HEK293T (cell line): ENCODE measurements at regions not wholly inside any gene's neighbourhood (a gene's known extent, or its start where the extent isn't known, plus 50 kb on each side); places are given as distances from the start of the nearest gene placed in this dataset.

Source experiments
- CTCF ChIA-PET: fragments of 350-600 bp; formaldehyde crosslinking; extraction: SDS; loops from one replicate; lab custom pipeline; 2021; ENCODE audit warnings: antibody characterized with exemption, inconsistent platforms; lab: Yijun Ruan, JAX
- POLR2A ChIA-PET: fragments of 350-600 bp; formaldehyde crosslinking; extraction: SDS; loops from one replicate; lab custom pipeline; 2020; ENCODE audit warnings: antibody characterized with exemption, inconsistent platforms; lab: Yijun Ruan, JAX
- DNase-seq: peaks from one replicate; pipeline ENCODE4 v3.0.0; 2012; ENCODE audit warnings: mixed read lengths; ENCODE audit errors: extremely low spot score
- ARNT ChIP-seq: fragments of 450-650 bp; IDR thresholded peaks from 2 replicates; pipeline ENCODE4 v1.6.1; 2017; ENCODE audit warnings: mild to moderate bottlenecking
- BHLHE40 ChIP-seq: fragments of 450-650 bp; IDR thresholded peaks from 2 replicates; pipeline ENCODE4 v1.6.1; 2016; ENCODE audit warnings: mild to moderate bottlenecking, moderate library complexity, borderline replicate concordance
- CTBP1 ChIP-seq: fragments of 450-650 bp; IDR thresholded peaks from 2 replicates; pipeline ENCODE4 v1.6.1; 2016; ENCODE audit warnings: borderline replicate concordance
- ELF4 ChIP-seq: fragments of 450-650 bp; IDR thresholded peaks from 2 replicates; pipeline ENCODE4 v1.6.1; 2017; ENCODE audit warnings: antibody characterized with exemption
- FOXA1 ChIP-seq: fragments of 450-650 bp; IDR thresholded peaks from 2 replicates; pipeline ENCODE4 v1.6.1; 2016; ENCODE audit warnings: mild to moderate bottlenecking
- FOXK2 ChIP-seq: fragments of 450-650 bp; IDR thresholded peaks from 2 replicates; pipeline ENCODE4 v1.6.1; 2016; ENCODE audit warnings: mild to moderate bottlenecking
- FOXM1 ChIP-seq: fragments of 450-650 bp; IDR thresholded peaks from 2 replicates; pipeline ENCODE4 v1.6.1; 2017; ENCODE audit warnings: mild to moderate bottlenecking, borderline replicate concordance
- HDGF ChIP-seq: fragments of 450-650 bp; IDR thresholded peaks from 2 replicates; pipeline ENCODE4 v1.6.1; 2017; ENCODE audit warnings: antibody characterized with exemption, borderline replicate concordance
- L3MBTL2 ChIP-seq: fragments of 450-650 bp; conservative IDR thresholded peaks from 2 replicates; pipeline ENCODE4 v1.6.1; 2016; ENCODE audit warnings: mild to moderate bottlenecking
- LEF1 ChIP-seq: fragments of 450-650 bp; IDR thresholded peaks from 2 replicates; pipeline ENCODE4 v1.6.1; 2017; ENCODE audit warnings: mild to moderate bottlenecking, borderline replicate concordance
- NFRKB ChIP-seq: fragments of 450-650 bp; IDR thresholded peaks from 2 replicates; pipeline ENCODE4 v1.6.1; 2016; ENCODE audit warnings: mild to moderate bottlenecking, moderate library complexity
- SP1 ChIP-seq: fragments of 450-650 bp; IDR thresholded peaks from 2 replicates; pipeline ENCODE4 v1.6.1; 2017
- SUZ12 ChIP-seq: fragments of 450-650 bp; IDR thresholded peaks from 2 replicates; pipeline ENCODE4 v1.6.1; 2016; ENCODE audit warnings: mild to moderate bottlenecking
- TARDBP ChIP-seq: fragments of 450-650 bp; IDR thresholded peaks from 2 replicates; pipeline ENCODE4 v1.6.1; 2016
- ZNF384 ChIP-seq: fragments of 450-650 bp; IDR thresholded peaks from 2 replicates; pipeline ENCODE4 v1.6.1; 2016
- TF ChIP-seq, protein P1 (sequence below): fragments of 450-650 bp; IDR thresholded peaks from 2 replicates; pipeline ENCODE4 v1.6.1; 2016

GRCh38 chr1:30814292-30814691 lies 56.7 kb upstream of the LAPTM5 start:
- no peak for DNase-seq
- ChIA-PET POLR2A (interaction anchor here (1.4 kb wide), 1 partner anchor 10 kb away, joined by 7 read pairs; no protein-coding TSS in a partner anchor), CTCF (interaction anchor here (1.1 to 1.7 kb wide), 2 partner anchors 10 to 96 kb away, joined by 3 to 6 read pairs; no protein-coding TSS in a partner anchor)

DNA sequence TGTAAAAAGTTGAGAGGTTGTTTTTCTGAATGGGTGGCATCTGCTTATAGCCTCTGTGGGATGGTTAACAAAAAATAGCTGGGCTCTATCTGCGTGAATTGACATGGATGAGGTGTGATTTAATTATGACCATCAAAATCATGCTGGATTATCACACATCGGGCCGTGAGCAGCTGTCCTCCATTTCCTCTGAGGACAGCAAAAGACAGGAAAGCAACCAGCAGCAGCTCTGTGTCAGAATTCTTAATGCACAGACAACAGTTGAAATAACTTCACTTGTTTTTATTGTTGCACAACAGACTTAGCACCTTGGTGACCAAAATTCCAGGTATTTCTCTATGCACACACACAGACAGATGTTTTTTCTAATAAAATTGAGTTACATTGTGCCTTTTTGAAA lies 54.5 kb upstream of the LAPTM5 start:
- DNase-seq: no peak
- ChIA-PET CTCF (no interaction called here), POLR2A (interaction anchor here (0.7 to 1.5 kb wide), 3 partner anchors 8 to 13 kb away, joined by 3 to 4 read pairs (median 3); no protein-coding TSS in a partner anchor)
- no peak for TF ChIP-seq FOXA1

More at GRCh38 chr1:30814292-30814691, 56.7 kb upstream of the LAPTM5 start:
- TF ChIP-seq LEF1: no peak
- TF ChIP-seq SUZ12: no peak
- TF ChIP-seq TARDBP: no peak
- TF ChIP-seq FOXA1: no peak
- TF ChIP-seq ARNT: no peak
- no peak for TF ChIP-seq L3MBTL2
- TF ChIP-seq FOXK2: no peak
- no peak for TF ChIP-seq NFRKB
- TF ChIP-seq CTBP1: no peak
- TF ChIP-seq HDGF: no peak
- TF ChIP-seq, protein P1, sequence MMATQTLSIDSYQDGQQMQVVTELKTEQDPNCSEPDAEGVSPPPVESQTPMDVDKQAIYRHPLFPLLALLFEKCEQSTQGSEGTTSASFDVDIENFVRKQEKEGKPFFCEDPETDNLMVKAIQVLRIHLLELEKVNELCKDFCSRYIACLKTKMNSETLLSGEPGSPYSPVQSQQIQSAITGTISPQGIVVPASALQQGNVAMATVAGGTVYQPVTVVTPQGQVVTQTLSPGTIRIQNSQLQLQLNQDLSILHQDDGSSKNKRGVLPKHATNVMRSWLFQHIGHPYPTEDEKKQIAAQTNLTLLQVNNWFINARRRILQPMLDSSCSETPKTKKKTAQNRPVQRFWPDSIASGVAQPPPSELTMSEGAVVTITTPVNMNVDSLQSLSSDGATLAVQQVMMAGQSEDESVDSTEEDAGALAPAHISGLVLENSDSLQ: no peak
- TF ChIP-seq FOXM1: no peak
- no peak for TF ChIP-seq ELF4
- TF ChIP-seq SP1: no peak
- TF ChIP-seq BHLHE40: no peak

- TF ChIP-seq SP1 (no peak), CTBP1 (no peak), LEF1 (no peak), ARNT (no peak), ELF4 (no peak), TARDBP (no peak), L3MBTL2 (no peak), NFRKB (no peak), FOXA1 (no peak), FOXM1 (no peak), SUZ12 (no peak), BHLHE40 (no peak), ZNF384 (no peak)
- TF ChIP-seq, protein P1: no peak
- POLR2A ChIA-PET: interaction anchor here (1.2 to 1.5 kb wide), 2 partner anchors 9 to 12 kb away, joined by 4 to 5 read pairs; no protein-coding TSS in a partner anchor
- CTCF ChIA-PET: no interaction called here
- no peak for DNase-seq
Measured at GRCh38 chr1:30811187-30811586, 53.6 kb upstream of the LAPTM5 start.

DNA sequence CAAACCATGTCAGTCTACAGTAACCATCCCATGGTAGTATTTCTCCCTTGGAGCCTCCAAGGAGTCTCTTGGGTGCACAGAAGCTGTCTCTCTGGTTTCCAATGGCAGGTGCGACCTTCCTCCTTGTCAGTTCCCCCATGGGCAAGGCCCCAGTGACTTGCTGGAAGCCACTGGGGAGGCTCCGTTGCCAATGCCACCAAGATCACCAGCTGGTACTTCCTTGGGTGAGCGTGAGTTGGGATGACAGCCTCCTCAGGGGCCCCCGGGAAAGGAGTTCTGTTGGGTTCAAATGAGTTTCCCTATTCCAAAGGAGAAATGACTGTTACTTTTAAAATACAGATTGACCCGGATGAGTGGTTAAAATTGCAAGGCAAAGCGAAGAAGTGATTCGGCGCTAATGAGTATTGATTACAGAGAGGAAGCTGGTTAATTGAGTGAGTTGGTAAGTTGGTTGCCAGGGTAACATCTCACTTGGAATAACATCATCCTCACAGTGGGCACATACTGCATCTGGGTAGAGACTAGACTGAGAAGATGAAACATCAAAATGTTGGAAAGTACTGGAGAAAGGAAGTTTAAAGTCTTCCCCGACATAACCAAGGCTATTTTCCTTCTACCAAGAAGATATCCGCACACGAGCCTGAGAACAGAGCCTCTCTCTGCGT lies 53.0 kb upstream of the LAPTM5 start:
- TF ChIP-seq NFRKB (no peak), BHLHE40 (no peak), HDGF (no peak), SUZ12 (no peak), TARDBP (no peak), CTBP1 (no peak), ARNT (no peak), ELF4 (no peak), LEF1 (no peak), L3MBTL2 (no peak), FOXK2 (no peak), ZNF384 (no peak)
- DNase-seq: no peak
- CTCF ChIA-PET: no interaction called here
- POLR2A ChIA-PET: interaction anchor here (1.2 to 2.0 kb wide), 3 partner anchors 10 to 13 kb away, joined by 4 to 9 read pairs (median 5); no protein-coding TSS in a partner anchor

- no peak for TF ChIP-seq FOXM1
- TF ChIP-seq, protein P1: no peak
- no peak for TF ChIP-seq BHLHE40
- no peak for TF ChIP-seq FOXA1
- no peak for TF ChIP-seq ARNT
- TF ChIP-seq ZNF384: no peak
- no peak for TF ChIP-seq TARDBP
- no peak for TF ChIP-seq HDGF
- TF ChIP-seq NFRKB: no peak
- TF ChIP-seq SP1: no peak
- TF ChIP-seq LEF1: no peak
- no peak for TF ChIP-seq SUZ12
- no peak for TF ChIP-seq CTBP1
- no peak for TF ChIP-seq FOXK2
- no peak for TF ChIP-seq L3MBTL2
- no peak for TF ChIP-seq ELF4
- CTCF ChIA-PET: interaction anchor here (1.5 kb wide), 1 partner anchor 30 kb away, joined by 4 read pairs; no protein-coding TSS in a partner anchor
- DNase-seq: no peak
- POLR2A ChIA-PET: interaction anchor here (2.0 kb wide), 1 partner anchor 14 kb away, joined by 9 read pairs; no protein-coding TSS in a partner anchor
Measured at GRCh38 chr1:30809514-30810263, 52.1 kb upstream of the LAPTM5 start.
